Left kidney (tissue), 1 donor: ENCODE measurements at regions not wholly inside any gene's neighbourhood (a gene's known extent, or its start where the extent isn't known, plus 50 kb on each side); places are given as distances from the start of the nearest gene placed in this dataset.

Experiments
- DNase-seq: peaks from one replicate; pipeline ENCODE4 v3.0.0-alpha.2; 2013

DNA sequence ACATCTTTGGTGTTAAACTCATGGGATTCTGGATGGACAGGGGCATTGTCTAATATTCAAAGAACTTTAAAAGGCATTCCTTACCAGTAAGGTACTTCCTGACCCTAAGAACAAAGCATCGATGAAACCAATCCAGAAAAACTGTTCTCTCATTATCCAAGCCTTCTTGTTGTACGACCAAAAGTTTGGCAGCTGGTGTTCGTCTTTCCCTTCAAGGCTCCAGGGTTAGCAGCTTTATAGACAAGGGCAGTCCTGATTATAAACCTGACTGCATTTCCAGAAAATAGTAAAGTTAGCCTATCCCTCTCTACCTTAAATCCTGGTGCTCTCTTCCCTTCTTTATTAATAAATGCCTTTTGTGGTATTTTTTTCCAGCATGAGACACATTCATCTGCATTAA is 149.4 kb upstream of the MRPS30 start:
- DNase-seq: peak; percentile 44

DNA sequence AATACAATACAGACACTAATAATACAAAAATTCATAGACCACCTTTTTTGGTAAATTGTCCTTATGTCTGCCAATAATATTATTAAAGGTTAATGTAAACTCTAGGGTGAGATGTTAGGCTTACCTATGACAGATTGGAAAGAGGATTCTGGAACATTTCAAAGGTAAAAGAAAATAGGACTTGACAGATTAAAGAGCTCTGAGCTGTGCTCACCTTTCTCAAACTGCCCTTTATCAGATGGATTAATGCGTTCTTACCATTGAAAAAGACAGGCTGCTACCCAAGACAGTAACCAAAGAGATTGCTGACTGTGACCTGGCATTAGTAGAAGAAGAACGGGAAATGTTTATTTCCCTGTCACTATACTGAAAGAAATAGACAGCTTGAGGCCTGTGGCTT is 156.1 kb upstream of the MRPS30 start:
- DNase-seq: no peak

DNA sequence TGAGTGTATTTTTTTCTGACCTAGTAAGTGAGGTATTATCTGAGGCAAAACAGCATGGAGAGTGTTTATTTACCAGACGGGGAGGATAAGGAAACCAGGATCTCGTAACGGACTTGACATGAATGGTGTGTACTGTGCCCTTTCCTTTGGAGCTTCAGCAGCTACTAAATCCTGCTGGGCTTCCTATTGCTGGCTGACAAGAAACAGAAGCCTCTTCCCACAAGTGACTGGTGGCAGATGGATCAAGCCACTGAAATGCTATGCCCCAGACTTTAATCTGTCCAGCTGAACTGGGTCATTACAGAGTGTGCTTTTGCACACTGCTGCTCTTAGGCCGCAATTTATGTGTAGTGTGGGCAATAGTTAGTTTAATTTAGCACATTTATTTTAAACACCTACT is 162.7 kb upstream of the MRPS30 start:
- DNase-seq: peak; percentile 42

DNA sequence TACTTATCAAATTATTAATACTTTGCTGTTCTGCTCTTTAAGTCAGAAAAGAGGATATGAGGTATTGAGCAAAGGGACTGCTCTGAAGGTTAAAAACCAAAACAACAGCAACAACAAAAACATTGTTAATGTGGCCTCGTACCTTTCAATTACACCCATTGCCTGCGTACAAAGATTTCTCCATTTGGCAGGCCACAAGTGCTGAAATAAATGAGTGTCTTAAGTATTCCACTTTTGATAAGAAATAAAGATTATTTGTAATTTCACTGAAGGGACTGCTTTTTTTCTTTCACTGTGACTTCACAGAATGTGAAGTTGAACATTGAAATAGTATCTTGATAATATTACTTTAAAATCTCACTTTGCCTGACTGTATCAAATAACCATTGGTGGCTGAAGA is 163.2 kb upstream of the MRPS30 start:
- no peak for DNase-seq

DNA sequence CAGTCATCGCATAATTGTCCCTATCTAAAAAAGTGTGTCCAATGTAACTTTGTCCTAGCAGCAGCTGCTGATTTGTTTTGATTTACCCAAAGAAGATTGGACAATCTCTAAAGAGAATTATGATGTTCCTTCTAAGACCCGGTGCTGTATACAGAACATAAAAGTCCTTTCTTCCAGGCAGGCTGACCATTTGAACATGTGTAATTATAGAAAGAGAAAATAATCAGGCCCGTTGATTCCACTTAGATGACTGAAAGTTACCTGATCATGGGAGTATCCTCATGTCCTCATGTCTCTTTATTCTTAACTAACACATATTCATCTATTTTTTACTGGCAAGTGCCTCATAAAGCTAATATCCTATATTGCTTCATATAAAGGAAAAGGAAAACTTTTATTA is 164.1 kb upstream of the MRPS30 start:
- no peak for DNase-seq

DNA sequence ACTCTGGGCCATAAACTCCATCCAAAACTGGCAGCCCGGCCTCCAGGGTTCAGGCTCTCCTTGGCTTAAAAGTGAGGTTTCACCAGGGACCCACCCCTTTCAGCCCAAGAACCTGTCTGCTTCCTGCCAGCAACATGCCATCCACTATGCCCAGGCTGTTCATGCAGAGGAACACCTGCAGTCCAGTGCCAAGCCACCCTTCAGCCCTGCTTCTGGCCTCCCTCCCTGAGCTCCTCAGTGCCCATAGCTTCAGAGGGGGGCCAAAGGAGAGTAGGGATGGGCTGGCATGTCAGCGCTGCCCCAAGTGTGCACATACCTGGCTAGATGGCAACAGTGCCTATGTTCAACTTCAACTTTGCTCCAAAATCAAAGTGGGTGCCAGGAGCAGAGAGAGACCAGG is 166.9 kb upstream of the MRPS30 start:
- no peak for DNase-seq

DNA sequence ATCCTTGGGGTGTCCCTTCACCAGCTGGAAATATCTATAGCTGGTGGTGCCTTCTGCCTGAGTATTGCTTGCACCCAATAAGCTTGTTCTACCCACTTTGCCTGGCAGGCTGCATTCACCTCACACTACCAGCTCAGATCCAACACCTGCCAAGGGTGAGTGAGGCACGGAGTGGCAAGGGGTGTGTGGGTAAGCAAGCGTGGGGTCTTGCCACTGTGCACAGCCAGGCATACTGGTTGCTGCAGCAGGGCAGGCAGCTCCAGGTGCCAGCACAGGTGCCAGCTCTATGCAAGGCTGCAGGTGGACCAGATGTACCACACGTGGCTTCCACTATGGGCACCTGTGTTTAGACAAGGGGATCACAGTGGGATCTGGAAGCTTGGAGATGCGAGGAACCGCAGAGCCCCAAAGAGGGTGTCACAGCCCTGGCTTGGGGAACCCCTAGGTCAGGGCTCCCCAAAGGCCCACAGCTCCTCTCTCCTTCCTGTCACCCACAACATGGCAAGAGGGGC is 167.7 kb upstream of the MRPS30 start:
- DNase-seq: no peak

DNA sequence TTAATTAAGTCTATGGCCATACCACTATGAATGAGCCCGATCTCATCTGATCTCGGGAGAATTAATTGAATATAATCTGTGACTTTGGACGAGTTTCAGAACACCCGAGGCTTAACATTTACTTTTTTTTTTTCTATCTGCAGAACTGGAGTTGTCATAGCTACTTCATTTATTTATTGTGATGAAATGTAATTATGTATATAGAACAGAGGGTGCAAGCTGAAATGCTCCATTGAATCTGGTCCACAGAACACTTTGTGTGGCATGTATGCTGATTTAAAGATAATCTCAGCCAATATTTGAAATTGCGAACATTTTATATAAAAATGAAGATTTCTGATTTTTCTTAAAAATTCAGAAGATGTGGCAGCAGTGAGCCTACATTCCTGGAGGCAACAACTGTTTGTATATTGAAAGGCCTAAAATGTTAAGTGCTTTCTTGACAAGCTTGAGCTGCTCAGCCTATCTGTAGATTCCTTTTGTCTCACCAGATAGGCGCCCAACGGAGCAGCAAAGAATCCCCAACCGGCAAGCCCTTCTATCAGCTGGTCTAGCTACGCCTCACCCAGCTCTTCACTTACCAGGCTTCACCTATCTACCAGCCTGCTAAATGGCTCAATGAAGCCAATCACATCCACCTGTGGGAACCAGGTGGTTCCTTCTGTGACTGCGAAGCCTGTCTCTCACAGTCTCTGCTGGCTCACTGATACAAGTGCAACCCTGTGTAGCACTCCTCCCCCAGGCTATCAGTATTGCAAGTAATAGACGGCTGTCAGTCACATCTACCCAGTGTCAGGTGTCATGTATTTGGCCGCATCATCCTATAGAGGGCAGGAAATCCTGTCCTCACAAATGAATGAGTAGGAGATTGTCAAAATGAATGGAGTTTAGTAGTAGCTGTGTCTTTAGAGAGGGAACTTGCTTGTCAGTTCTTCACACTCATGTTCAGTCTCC is 170.6 kb upstream of the MRPS30 start:
- no peak for DNase-seq

DNA sequence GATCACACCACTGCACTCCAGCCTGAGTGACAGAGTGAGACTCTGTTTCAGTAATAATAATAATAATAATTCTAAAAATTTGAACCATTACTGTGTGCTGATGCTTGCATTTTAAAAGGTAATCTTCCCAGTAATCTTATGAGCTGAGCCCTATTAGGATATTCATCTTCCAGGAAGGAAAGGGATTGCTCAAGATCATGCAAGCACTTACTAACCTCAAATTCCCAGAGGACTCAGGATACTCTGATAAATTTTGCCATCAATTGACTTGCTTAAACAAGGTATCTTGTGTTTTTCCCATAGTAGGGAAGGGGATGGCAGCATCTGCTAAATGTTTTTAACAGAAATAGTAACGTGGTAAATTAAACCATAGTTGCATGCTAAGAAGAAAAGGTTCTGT is 176.4 kb upstream of the MRPS30 start:
- DNase-seq: no peak

DNA sequence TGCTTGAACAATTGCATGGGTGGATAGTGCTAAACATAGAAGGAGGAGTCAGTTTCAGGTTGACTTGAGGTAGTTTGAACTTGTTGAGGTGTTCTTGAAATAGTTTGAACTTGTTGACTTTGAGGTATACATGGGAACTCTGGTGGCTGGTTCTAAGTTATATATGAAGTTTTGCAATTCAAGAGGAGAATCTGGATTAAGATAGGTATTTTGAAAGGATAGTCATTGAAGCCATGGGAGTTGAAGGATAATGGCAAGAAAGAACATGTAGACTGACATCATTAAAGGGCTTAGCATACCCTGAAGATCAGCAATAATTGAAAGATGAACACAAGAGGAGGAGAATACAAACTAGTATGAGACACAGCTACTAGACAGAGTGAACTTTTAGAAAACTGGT is 181.9 kb upstream of the MRPS30 start:
- no peak for DNase-seq

DNA sequence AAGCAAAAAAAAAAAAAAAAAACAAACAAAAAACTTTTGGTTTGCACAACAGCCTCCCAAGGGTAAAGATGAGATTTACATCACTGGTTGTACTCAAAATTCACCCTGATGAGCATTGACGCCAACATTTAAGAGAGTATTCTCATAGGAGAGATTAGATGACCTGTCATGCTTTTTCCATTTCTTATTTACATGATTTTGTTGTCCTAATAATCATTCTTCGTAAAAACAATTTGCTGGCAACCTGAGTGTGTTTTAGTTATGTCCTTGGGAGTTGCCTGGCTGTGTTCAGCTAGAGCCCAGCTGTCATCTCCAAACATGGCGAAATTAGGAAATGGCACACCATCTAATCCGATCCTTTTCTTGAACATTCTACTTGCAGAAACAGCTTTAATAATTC is 186.4 kb upstream of the MRPS30 start:
- no peak for DNase-seq

DNA sequence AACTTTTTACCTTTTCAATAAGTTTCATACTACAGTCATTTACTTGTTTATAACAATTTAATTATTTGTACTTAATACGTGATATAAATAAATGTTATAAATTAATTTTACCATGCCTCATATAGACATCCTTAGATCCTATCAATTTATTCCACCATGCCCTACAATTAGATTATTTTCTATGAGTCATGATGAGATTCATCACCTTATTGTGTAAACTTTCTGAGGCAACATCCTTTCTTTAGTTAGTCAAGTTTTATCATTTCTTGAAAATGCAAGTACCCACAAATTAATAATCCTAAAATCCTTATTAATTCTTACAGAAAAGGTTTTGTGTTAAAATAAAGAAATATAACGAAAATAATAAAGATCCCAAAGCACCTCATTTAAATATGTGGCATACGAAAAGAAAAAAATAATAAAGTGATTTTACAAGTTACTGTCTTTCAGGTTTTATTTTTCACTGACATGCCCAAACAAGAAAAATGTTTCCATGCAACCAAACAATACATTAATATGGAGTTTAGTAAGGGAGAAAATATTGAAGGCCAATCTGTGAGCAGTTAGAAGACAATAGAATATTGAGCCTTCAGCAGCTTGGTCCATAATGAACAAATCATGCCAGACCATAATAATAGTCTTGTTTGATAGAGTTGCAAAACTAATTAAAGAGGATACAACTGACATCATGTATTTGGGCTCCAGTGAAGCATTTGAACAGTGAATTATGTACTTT is 188.7 kb upstream of the MRPS30 start:
- no peak for DNase-seq

DNA sequence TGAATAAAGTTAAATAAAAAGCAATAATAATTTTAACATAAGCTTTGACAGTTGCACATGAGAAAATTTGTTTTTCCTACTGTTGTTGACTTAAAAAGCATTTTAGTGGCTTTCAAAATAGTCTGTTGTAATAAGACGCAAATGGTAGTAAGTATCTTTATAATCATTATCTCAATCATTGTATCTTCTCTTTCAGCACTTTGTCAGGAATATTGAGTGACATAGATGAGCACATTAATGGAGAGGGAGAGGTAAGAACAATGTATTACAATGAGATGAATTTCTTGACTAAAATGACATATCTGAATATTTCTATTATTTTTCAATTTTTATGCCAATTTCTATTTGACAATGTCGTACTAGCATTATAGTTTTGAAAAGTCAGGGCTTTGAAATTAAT is 193.9 kb upstream of the MRPS30 start:
- no peak for DNase-seq

DNA sequence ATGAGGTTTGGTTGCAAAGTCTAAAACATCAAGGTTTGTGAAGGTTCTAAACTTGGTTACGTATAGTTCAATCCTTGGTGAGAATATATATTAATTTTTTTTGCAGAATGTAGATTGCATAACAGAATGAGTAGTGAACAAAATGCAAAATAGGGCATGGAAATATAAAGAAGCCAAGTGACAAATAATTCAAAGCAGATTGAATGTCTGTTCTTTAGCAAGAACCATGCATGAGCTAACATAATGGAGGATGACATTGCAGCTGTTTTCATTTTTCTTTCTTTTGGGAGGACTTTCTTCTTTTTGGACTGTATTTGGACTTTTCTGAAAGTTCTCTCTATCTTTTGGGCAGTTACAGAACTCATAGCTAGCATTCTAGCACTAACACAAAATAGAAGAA is 194.8 kb upstream of the MRPS30 start:
- no peak for DNase-seq

DNA sequence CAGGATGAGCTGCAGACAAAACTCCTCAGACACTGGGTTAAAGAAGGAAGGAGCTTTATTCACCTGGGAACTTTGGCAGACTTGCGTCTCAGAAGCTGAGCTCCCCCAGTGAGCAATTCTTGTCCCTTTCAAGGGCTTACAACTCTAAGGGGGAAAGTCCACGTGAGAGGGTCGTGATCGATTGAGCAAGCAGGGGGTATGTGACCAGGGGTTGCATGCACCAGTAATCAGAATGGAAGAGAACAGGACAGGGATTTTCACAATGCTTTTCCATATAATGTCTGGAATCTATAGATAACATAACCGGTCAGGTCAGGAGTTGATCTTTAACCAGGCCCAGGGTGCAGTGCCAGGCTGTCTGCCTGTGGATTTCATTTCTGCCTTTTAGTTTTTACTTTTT is 202.8 kb upstream of the MRPS30 start:
- no peak for DNase-seq

DNA sequence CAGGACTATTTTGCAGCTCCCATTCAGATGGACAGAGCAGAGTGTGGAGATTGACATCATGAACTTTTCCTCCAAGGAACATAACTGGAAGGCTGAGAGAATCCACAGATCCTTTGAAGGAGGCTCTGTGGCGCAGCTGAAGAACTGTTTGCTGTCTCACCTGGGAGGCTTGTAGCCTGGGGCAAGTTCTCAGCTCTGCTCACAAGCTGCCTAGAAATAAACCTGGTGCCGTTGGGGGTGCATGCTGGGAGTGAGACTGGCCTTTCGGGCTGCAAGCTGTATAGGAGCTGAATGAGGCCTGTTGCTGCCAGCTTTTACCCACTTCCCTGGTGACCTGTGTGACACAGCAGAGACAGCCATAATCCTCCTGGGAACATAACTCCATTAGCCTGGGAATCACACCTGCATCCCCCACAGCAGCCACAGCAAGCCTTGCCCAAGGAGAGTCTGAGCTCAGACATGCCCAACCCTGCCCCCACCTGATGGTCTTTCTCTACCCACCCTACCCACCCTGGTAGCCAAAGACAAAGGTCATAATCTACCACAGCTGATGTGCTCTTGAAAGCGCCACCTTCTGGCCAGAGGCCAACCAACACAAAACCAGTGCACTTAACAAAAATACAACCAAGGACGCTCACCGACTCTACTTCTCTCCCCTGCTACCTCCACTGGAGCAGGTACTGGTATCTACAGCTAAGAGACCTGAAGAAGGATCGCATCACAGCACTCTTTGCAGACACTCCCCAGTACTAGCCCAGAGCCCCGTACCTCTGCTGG is 205.1 kb upstream of the MRPS30 start:
- DNase-seq: no peak

DNA sequence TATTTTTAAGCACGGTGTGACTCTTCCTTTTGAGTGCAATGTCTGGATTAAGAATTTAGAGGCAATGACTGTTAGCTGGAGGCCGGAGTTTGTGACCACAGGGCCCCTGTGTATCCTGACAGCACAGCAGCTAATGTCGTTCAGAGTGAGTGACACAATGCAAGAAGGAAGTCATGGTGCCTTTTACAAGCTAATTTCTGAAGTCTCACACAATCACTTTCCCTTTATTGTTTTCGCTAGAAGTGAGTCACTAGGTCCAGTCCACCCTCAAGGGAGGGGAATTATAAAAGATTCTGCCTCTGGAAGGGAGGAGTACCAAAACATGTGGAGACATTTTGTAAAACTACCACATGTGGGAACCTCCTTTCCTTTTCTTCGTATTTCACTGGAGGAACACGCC is 185.5 kb upstream of the FGF10 start:
- no peak for DNase-seq

DNA sequence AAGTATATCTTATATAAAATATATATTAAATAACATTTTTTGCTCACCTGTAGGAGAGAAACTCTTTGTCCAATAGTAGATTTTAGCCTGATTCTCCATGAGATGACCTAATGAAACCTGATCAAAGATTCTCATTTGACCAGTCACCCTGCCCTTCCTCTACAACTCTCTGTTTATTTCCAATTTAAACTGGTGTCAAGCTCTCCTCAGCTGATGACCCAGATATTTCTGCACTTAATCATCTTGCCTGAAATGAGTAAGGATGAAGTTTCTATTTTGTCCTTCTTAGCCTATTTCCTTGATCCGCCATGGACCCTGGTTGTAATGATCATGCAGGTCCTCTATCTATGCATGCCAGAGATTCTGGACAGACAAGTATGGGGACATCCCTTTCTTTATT is 179.3 kb upstream of the FGF10 start:
- no peak for DNase-seq

DNA sequence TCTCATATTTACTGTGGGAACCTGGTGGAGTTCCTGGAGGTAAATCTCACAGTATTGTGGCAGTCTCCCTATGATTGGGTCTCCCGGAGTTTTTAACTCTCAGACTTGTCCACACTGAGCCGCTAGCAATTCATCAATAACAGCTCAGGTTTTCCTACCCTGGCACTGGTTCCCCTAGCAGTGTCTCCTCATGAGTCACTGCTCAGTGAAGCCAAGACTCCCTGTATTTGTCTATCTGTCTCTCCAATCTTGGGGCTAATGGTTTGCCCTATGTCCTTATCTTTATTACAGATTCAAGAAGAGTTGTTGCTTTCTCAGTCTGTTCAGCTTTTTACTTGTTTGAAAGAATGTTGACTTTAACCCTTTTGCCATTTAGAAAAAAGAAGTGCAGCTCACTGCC is 176.7 kb upstream of the FGF10 start:
- DNase-seq: no peak

DNA sequence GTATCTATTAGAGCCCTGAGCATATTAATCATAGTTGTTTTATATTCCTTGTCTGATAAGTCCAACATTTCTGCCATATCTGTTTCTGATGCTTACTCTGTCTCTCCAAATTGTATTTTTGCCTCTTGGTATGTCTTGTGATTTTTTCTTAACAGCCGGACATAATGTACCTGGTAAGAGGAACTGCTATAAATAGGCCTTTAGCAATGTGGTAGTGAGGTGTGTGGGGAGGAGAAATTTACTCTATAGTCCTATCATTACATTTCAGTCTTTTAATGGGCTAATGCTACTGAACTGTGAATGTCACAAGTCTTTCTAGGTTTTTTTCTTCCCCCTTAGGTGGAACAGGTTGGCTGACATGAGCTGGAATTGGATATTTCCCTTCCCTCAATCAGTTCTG is 176.1 kb upstream of the FGF10 start:
- no peak for DNase-seq

DNA sequence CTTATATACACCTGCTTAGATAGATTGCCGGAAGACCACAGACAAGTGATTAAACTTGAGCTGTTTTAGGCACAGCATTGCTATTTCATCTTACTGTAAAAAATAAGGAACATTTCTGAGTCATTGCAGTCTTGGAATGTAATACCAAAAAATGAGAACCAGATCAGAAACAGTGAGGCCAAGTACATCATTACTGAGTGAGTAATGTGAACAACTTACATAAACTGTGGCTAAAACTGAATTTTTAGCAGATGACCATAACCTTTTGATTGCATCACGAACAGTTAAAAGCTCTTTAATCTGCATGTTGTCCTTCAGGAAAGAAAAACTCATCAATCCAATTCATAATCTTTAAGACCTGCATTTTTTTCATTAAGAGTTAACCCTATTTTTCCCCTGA is 157.1 kb upstream of the FGF10 start:
- no peak for DNase-seq

DNA sequence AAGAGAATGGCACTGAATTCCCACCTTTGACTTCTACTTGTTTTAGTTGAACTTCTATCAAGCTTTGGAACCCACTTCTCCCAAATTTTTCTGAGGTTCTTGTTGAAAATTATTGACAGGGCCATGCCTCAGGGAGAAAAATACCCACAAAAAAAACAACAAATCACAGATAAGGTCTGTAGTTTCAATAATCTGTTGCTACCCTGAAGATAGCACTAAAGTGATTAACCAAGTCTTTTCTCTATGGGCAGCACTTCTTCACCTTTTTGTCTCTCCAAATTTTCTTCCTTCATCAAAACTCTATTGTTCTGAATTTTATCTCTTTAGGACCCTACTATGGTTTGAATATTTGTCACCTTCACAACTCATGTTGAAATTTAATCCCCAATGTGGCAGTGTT is 154.3 kb upstream of the FGF10 start:
- DNase-seq: no peak

DNA sequence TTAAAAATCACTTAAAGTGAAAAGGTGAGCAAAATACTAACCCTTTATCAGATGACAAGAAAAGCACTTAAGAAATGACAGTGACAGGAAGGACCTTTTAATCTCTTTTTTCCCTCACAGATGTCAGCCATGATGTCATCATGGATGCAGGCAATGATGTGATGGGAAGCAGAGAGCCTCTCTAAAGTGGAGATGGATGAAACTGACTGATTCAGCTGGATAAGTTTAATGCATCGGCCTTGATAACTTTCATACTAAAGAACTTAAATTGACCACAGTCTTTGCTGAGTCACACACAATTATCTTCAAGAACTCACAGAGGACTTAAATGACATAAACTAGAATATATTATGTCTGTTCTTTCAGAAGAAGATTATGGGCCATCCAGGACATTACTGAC is 153.2 kb upstream of the FGF10 start:
- DNase-seq: no peak
